ENCODE measurements at regions not wholly inside any gene's neighbourhood (a gene's known extent, or its start where the extent isn't known, plus 50 kb on each side); places are given as distances from the start of the nearest gene placed in this dataset.

GRCh38 chr12:75905922-75906321 is 125.7 kb downstream of the PHLDA1 start:
- H3F3A ChIP-seq (ENCODE audit: low read depth): no peaks in the 10 kb centered on the region
- H3K9me3 ChIP-seq (ENCODE audit: insufficient read depth, low read depth, low read length): no peaks in the 10 kb centered on the region
- H3K4me1 ChIP-seq (ENCODE audit: insufficient read depth, low read length, poor library complexity, severe bottlenecking): no peaks in the 10 kb centered on the region
- no peak overlapping the region for H3K4me3 ChIP-seq (ENCODE audit: low read length, poor library complexity, severe bottlenecking)
- no peaks in the 10 kb centered on the region for H3K9me2 ChIP-seq (replicated peaks; ENCODE audit: low read depth, low read length)
- H4K20me1 ChIP-seq (ENCODE audit: insufficient read depth, low read length, poor library complexity, severe bottlenecking): no peaks in the 10 kb centered on the region
- H2AFZ ChIP-seq (ENCODE audit: low read length): no peak overlapping the region
- TF ChIP-seq CTCF (conservative IDR thresholded peaks at IDR 0.05; ENCODE audit: low read length) (no peak), EZH2phosphoT487 (IDR thresholded peaks at IDR 0.05; ENCODE audit: borderline replicate concordance) (no peak)
- no peak overlapping the region for H3K9ac ChIP-seq (ENCODE audit: low read depth, low read length, poor library complexity, severe bottlenecking)
- H3K79me2 ChIP-seq (ENCODE audit: insufficient read depth, low read length): no peaks in the 10 kb centered on the region
- H3K36me3 ChIP-seq (ENCODE audit: insufficient read depth, low read length): no peaks in the 10 kb centered on the region
- H3K4me2 ChIP-seq (ENCODE audit: low read depth, low read length, poor library complexity, severe bottlenecking): no peak overlapping the region
- H3K27me3 ChIP-seq (ENCODE audit: insufficient read depth, low read length, poor library complexity, severe bottlenecking): no peaks in the 10 kb centered on the region

- H3K4me1 ChIP-seq (ENCODE audit: insufficient read depth, low read length, poor library complexity, severe bottlenecking): no peaks in the 10 kb centered on the region
- H3F3A ChIP-seq (ENCODE audit: low read depth): no peaks in the 10 kb centered on the region
- no peaks in the 10 kb centered on the region for H3K9me2 ChIP-seq (replicated peaks; ENCODE audit: low read depth, low read length)
- no peaks in the 10 kb centered on the region for H3K79me2 ChIP-seq (ENCODE audit: insufficient read depth, low read length)
- H3K4me3 ChIP-seq (ENCODE audit: low read length, poor library complexity, severe bottlenecking): no peak overlapping the region
- no peak overlapping the region for H3K9ac ChIP-seq (ENCODE audit: low read depth, low read length, poor library complexity, severe bottlenecking)
- no peaks in the 10 kb centered on the region for H3K36me3 ChIP-seq (ENCODE audit: insufficient read depth, low read length)
- TF ChIP-seq EZH2phosphoT487 (IDR thresholded peaks at IDR 0.05; ENCODE audit: borderline replicate concordance) (no peak), CTCF (conservative IDR thresholded peaks at IDR 0.05; ENCODE audit: low read length) (no peak)
- H3K9me3 ChIP-seq (ENCODE audit: insufficient read depth, low read depth, low read length): no peaks in the 10 kb centered on the region
- H3K27me3 ChIP-seq (ENCODE audit: insufficient read depth, low read length, poor library complexity, severe bottlenecking): no peaks in the 10 kb centered on the region
- no peaks in the 10 kb centered on the region for H4K20me1 ChIP-seq (ENCODE audit: insufficient read depth, low read length, poor library complexity, severe bottlenecking)
- no peak overlapping the region for H3K4me2 ChIP-seq (ENCODE audit: low read depth, low read length, poor library complexity, severe bottlenecking)
- H2AFZ ChIP-seq (ENCODE audit: low read length): no peak overlapping the region
Observed at GRCh38 chr12:75900781-75901254, 130.8 kb downstream of the PHLDA1 start.

- Histone ChIP-seq H3K27me3 (ENCODE audit: insufficient read depth, low read length, poor library complexity, severe bottlenecking) (no peaks in the 10 kb centered on the region), H3K4me3 (ENCODE audit: low read length, poor library complexity, severe bottlenecking) (no peak overlapping the region), H3K9ac (ENCODE audit: low read depth, low read length, poor library complexity, severe bottlenecking) (no peak overlapping the region), H3K9me3 (ENCODE audit: insufficient read depth, low read depth, low read length) (no peaks in the 10 kb centered on the region), H3K4me2 (ENCODE audit: low read depth, low read length, poor library complexity, severe bottlenecking) (no peak overlapping the region), H3F3A (ENCODE audit: low read depth) (no peaks in the 10 kb centered on the region), H3K9me2 (replicated peaks; ENCODE audit: low read depth, low read length) (no peaks in the 10 kb centered on the region), H3K36me3 (ENCODE audit: insufficient read depth, low read length) (no peaks in the 10 kb centered on the region), H3K4me1 (ENCODE audit: insufficient read depth, low read length, poor library complexity, severe bottlenecking) (no peaks in the 10 kb centered on the region), H4K20me1 (ENCODE audit: insufficient read depth, low read length, poor library complexity, severe bottlenecking) (no peaks in the 10 kb centered on the region), H3K79me2 (ENCODE audit: insufficient read depth, low read length) (no peaks in the 10 kb centered on the region), H2AFZ (ENCODE audit: low read length) (no peak overlapping the region)
- no peak for TF ChIP-seq EZH2phosphoT487 (IDR thresholded peaks at IDR 0.05; ENCODE audit: borderline replicate concordance)
Observed at GRCh38 chr12:75900226-75900625, 131.3 kb downstream of the PHLDA1 start.

Data from Loucy (cell line).